H9 (cell line): ENCODE measurements at regions not wholly inside any gene's neighbourhood (a gene's known extent, or its start where the extent isn't known, plus 50 kb on each side); places are given as distances from the start of the nearest gene placed in this dataset.

ENCODE experiments used
- DNase-seq: peaks from one replicate; pipeline ENCODE4 v3.0.0-alpha.2; 2017
- H2AFZ ChIP-seq: one replicate; pipeline ENCODE4 v1.6.1; 2013; ENCODE audit warnings: mild to moderate bottlenecking, low read length, control low read depth, moderate library complexity
- H2AK5ac ChIP-seq: 2 replicates; pipeline ENCODE4 v1.6.1; 2013; ENCODE audit warnings: low read length, control low read depth, mixed read lengths; ENCODE audit not compliant: insufficient read length
- H2BK120ac ChIP-seq: one replicate; pipeline ENCODE4 v1.6.1; 2013; ENCODE audit warnings: low read depth, mild to moderate bottlenecking, low read length, control low read depth, inconsistent platforms; ENCODE audit not compliant: poor library complexity, severe bottlenecking
- H2BK12ac ChIP-seq: 2 replicates; pipeline ENCODE4 v1.6.1; 2013; ENCODE audit warnings: low read length, control low read depth, mixed read lengths, low read depth; ENCODE audit not compliant: insufficient read length
- H2BK15ac ChIP-seq: 2 replicates; pipeline ENCODE4 v1.6.1; 2013; ENCODE audit warnings: low read depth, low read length, control low read depth
- H2BK20ac ChIP-seq: one replicate; pipeline ENCODE4 v1.6.1; 2013; ENCODE audit warnings: low read depth, mild to moderate bottlenecking, low read length, control low read depth, inconsistent platforms; ENCODE audit not compliant: poor library complexity, severe bottlenecking
- H2BK5ac ChIP-seq: 2 replicates; pipeline ENCODE4 v1.6.1; 2013; ENCODE audit warnings: low read length, control low read depth, mixed read lengths; ENCODE audit not compliant: insufficient read length
- H3K14ac ChIP-seq: 2 replicates; pipeline ENCODE4 v1.6.1; 2013; ENCODE audit warnings: low read length, control low read depth; ENCODE audit not compliant: insufficient read depth
- H3K18ac ChIP-seq: 2 replicates; pipeline ENCODE4 v1.6.1; 2013; ENCODE audit warnings: low read depth, mild to moderate bottlenecking, mixed read lengths, low read length, control low read depth; ENCODE audit not compliant: insufficient read length
- H3K23ac ChIP-seq: 2 replicates; pipeline ENCODE4 v1.6.1; 2013; ENCODE audit warnings: low read length, control low read depth, mixed read lengths, low read depth; ENCODE audit not compliant: insufficient read length
- H3K23me2 ChIP-seq: 2 replicates; pipeline ENCODE4 v1.6.1; 2013; ENCODE audit warnings: low read depth, mild to moderate bottlenecking, mixed read lengths, low read length, control low read depth; ENCODE audit not compliant: insufficient read length, poor library complexity, severe bottlenecking
- H3K27ac ChIP-seq: 2 replicates; pipeline ENCODE4 v1.5.1; 2013; ENCODE audit warnings: low read length, control low read depth, mixed read lengths, low read depth; ENCODE audit not compliant: insufficient read length
- H3K27me3 ChIP-seq: 2 replicates; pipeline ENCODE4 v1.6.1; 2013; ENCODE audit warnings: low read length, control low read depth, inconsistent platforms; ENCODE audit not compliant: insufficient read depth
- H3K4ac ChIP-seq: 2 replicates; pipeline ENCODE4 v1.6.1; 2013; ENCODE audit warnings: low read depth, mild to moderate bottlenecking, control low read depth, inconsistent platforms, low read length, moderate library complexity
- H3K4me1 ChIP-seq: 2 replicates; pipeline ENCODE4 v1.6.1; 2013; ENCODE audit warnings: low read length, control low read depth, inconsistent platforms; ENCODE audit not compliant: insufficient read depth
- H3K4me2 ChIP-seq: 2 replicates; pipeline ENCODE4 v1.6.1; 2013; ENCODE audit warnings: low read length, control low read depth, mixed read lengths; ENCODE audit not compliant: insufficient read length, insufficient read depth
- H3K56ac ChIP-seq: 2 replicates; pipeline ENCODE4 v1.6.1; 2013; ENCODE audit warnings: low read depth, mild to moderate bottlenecking, mixed read lengths, low read length, control low read depth; ENCODE audit not compliant: insufficient read length
- H3K79me1 ChIP-seq: 2 replicates; pipeline ENCODE4 v1.6.1; 2013; ENCODE audit warnings: low read depth, mild to moderate bottlenecking, moderate library complexity, low read length, control low read depth, inconsistent platforms; ENCODE audit not compliant: insufficient read depth, poor library complexity, severe bottlenecking
- H3K79me2 ChIP-seq: 2 replicates; pipeline ENCODE4 v1.6.1; 2013; ENCODE audit warnings: low read length, control low read depth, inconsistent platforms; ENCODE audit not compliant: insufficient read depth
- H3K9ac ChIP-seq: 2 replicates; pipeline ENCODE4 v1.6.1; 2013; ENCODE audit warnings: low read length, control low read depth, mixed read lengths; ENCODE audit not compliant: insufficient read length; ENCODE audit errors: extremely low read depth
- H3K9me3 ChIP-seq: one replicate; pipeline ENCODE4 v1.6.1; 2013; ENCODE audit warnings: low read depth, low read length, inconsistent platforms; ENCODE audit not compliant: control insufficient read depth
- H3T11ph ChIP-seq: one replicate; pipeline ENCODE4 v1.6.1; 2013; ENCODE audit warnings: mild to moderate bottlenecking, low read length, control low read depth, inconsistent platforms
- H4K20me1 ChIP-seq: one replicate; pipeline ENCODE4 v1.6.1; 2013; ENCODE audit not compliant: control insufficient read depth, insufficient read length, insufficient read depth
- H4K5ac ChIP-seq: 2 replicates; pipeline ENCODE4 v1.6.1; 2013; ENCODE audit warnings: low read depth, mild to moderate bottlenecking, mixed read lengths, low read length, control low read depth; ENCODE audit not compliant: insufficient read length
- H4K8ac ChIP-seq: replicated peaks from 2 replicates; pipeline ENCODE4 v1.6.1; 2013; ENCODE audit warnings: low read length, control low read depth, mixed read lengths, low read depth; ENCODE audit not compliant: insufficient read length
- H4K91ac ChIP-seq: 2 replicates; pipeline ENCODE4 v1.6.1; 2013; ENCODE audit warnings: low read depth, mild to moderate bottlenecking, moderate library complexity, mixed read lengths, low read length, control low read depth; ENCODE audit not compliant: insufficient read length
- H3K27ac Mint-ChIP-seq, 3 experiments: 2 replicates in 2 of 3; 3 replicates in 1 of 3; pipeline ENCODE4 v1.8.0; 2020 to 2021; ENCODE audit warnings: mixed read lengths in 3 of 3, mild to moderate bottlenecking in 1 of 3, moderate library complexity in 1 of 3
- H3K27me3 Mint-ChIP-seq: 2 replicates; pipeline ENCODE4 v1.8.0; 2021; ENCODE audit warnings: low read depth, mild to moderate bottlenecking, moderate library complexity, mixed read lengths
- H3K36me3 Mint-ChIP-seq, 3 experiments: 2 replicates in 2 of 3; 3 replicates in 1 of 3; pipeline ENCODE4 v1.8.0; 2020 to 2021; ENCODE audit warnings: low read depth in 3 of 3, mixed read lengths in 3 of 3; ENCODE audit not compliant: insufficient read depth in 1 of 3
- H3K4me1 Mint-ChIP-seq, 2 experiments: 2 replicates each; pipeline ENCODE4 v1.8.0; 2020; ENCODE audit warnings: mixed read lengths in 2 of 2
- H3K4me3 Mint-ChIP-seq, 2 experiments: 2 replicates in 1 of 2; 3 replicates in 1 of 2; pipeline ENCODE4 v1.8.0; 2020 to 2021; ENCODE audit warnings: mild to moderate bottlenecking in 2 of 2, mixed read lengths in 2 of 2, moderate library complexity in 1 of 2
- H3K9me3 Mint-ChIP-seq, 2 experiments: 2 replicates in 1 of 2; 3 replicates in 1 of 2; pipeline ENCODE4 v1.8.0; 2020; ENCODE audit warnings: mild to moderate bottlenecking in 2 of 2, mixed read lengths in 2 of 2, moderate library complexity in 1 of 2
- CTCF ChIP-seq: fragments of 200-600 bp; sonication (generic); conservative IDR thresholded peaks from 3 replicates; pipeline ENCODE4 v1.8.0; 2021; ENCODE audit warnings: antibody characterized with exemption, mild to moderate bottlenecking
- WGBS: extraction: QIAGEN DNeasy Blood & Tissue Kit; methylation state at CpG from one replicate; pipeline ENCODE4 v1.1.7; 2013; ENCODE audit warnings: missing lambda C conversion rate, low lambda C conversion rate, mixed read lengths; ENCODE audit not compliant: insufficient read length; ENCODE audit errors: extremely low coverage; 5-methylcytosine and 5-hydroxymethylcytosine counted together

GRCh38 chr6:113777601-113778000 is 79.5 kb upstream of the MARCKS start:
- peak overlapping the region; percentile 7 for H3K4me2 ChIP-seq
- no peak overlapping the region for H2BK5ac ChIP-seq

More at GRCh38 chr6:113777601-113778000, 79.5 kb upstream of the MARCKS start:
- no peak overlapping the region for H4K5ac ChIP-seq
- no peak overlapping the region for H3T11ph ChIP-seq
- H3K79me1 ChIP-seq: no peaks in the 10 kb centered on the region
- Mint-ChIP-seq H3K4me1 (peaks cover 38 to 40% of the 10 kb centered on the region in 2 experiments), H3K27me3 (peaks cover 40% of the 10 kb centered on the region), H3K36me3 (peaks cover 0 to 4% (median 0%) of the 10 kb centered on the region in 3 experiments; a peak in 2 of 7 replicates), H3K27ac (peak overlapping the region in 2 of 3 experiments; percentile 34 to 97; a peak in 4 of 7 replicates), H3K4me3 (peak overlapping the region in 1 of 2 experiments; percentile 38; a peak in 1 of 5 replicates), H3K9me3 (peaks cover 0 to 3% of the 10 kb centered on the region in 2 experiments; a peak in 1 of 5 replicates)
- no peaks in the 10 kb centered on the region; the same call in 1 of the 2 replicates for H3K4me1 ChIP-seq
- H2BK12ac ChIP-seq: no peak overlapping the region
- H3K9ac ChIP-seq: no peak overlapping the region
- H3K23me2 ChIP-seq: no peaks in the 10 kb centered on the region
- no peak overlapping the region for H2BK120ac ChIP-seq
- no peak overlapping the region for H3K14ac ChIP-seq
- no peak overlapping the region for H3K18ac ChIP-seq
- H3K27me3 ChIP-seq: peaks cover 23% of the 10 kb centered on the region; the same call in 1 of the 2 replicates
- no peak for DNase-seq
- no peak overlapping the region for H3K27ac ChIP-seq
- no peak overlapping the region for H2BK20ac ChIP-seq
- H4K20me1 ChIP-seq: no peaks in the 10 kb centered on the region
- WGBS: no CpG with 5 or more reads among the region's 4 CpGs
- H2AK5ac ChIP-seq: no peak overlapping the region
- H2AFZ ChIP-seq: no peak overlapping the region
- no peak overlapping the region for H3K4ac ChIP-seq
- H2BK15ac ChIP-seq: no peak overlapping the region
- H3K79me2 ChIP-seq: no peaks in the 10 kb centered on the region
- no peak overlapping the region for H3K56ac ChIP-seq
- no peak overlapping the region for H4K8ac ChIP-seq
- TF ChIP-seq CTCF: no peak
- H4K91ac ChIP-seq: no peak overlapping the region
- H3K9me3 ChIP-seq: no peaks in the 10 kb centered on the region
- H3K23ac ChIP-seq: no peak overlapping the region
